ENCODE measurements at regions not wholly inside any gene's neighbourhood (a gene's known extent, or its start where the extent isn't known, plus 50 kb on each side); places are given as distances from the start of the nearest gene placed in this dataset. TPM values are rescaled to one million over a fixed set of nuclear protein-coding genes. Genes with fewer than 3 reads are reported as not detected.
"Not testable (repeated sequence)": the region's sequence is repeated elsewhere in the genome, so short reads cannot be mapped to it uniquely, and the experiment has no call there.

DNA sequence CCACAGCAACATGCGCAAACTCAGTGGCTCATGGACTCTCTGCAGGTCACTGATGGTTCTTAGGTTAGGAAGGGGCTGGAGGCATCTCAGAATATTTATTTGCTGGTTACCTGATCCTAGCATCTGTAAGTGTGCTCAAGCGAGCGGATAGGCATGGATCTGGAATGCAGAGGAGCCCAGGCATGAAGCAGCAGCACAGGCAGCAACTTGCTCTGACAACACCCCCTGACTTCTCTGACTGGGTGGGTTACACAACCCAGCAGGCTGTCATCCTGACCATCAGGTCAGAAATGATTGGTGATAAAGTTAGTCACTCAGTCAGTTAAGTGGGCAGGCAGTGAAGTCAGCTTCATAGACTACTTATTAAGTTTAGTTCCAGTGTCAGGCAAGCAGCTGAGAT lies 50.4 kb upstream of the CTSV start:
- H4K91ac ChIP-seq (replicated peaks; ENCODE audit: insufficient read length, low read length); DNase-seq (ENCODE audit: low read depth in 1 of 2, low spot score in 2 of 2); H4K8ac ChIP-seq (ENCODE audit: extremely low read depth, insufficient read depth, low read length); H2BK15ac ChIP-seq (ENCODE audit: low read length); H2BK12ac ChIP-seq (ENCODE audit: low read depth, low read length); H2BK5ac ChIP-seq (ENCODE audit: low read depth, low read length); H3K9ac ChIP-seq (replicated peaks in 1 of 4; ENCODE audit: extremely low read depth in 1 of 4, low read depth in 3 of 4, low read length in 3 of 4); H2AFZ ChIP-seq (ENCODE audit: low read length); H3K27me3 ChIP-seq (replicated peaks in 1 of 4; ENCODE audit: control insufficient read depth in 3 of 4, extremely low read depth in 1 of 4, insufficient read depth in 3 of 4, low read length in 3 of 4); H3K79me1 ChIP-seq (ENCODE audit: low read depth, low read length); H4K5ac ChIP-seq (ENCODE audit: insufficient read length, low read depth, low read length); H3K56ac ChIP-seq (replicated peaks; ENCODE audit: insufficient read length, low read depth, low read length); H3K9me3 ChIP-seq (ENCODE audit: insufficient read depth in 2 of 2, low read depth in 1 of 2, low read length in 1 of 2); H3K14ac ChIP-seq (ENCODE audit: insufficient read length); H2BK120ac ChIP-seq (replicated peaks; ENCODE audit: low read depth, low read length); H3K23me2 ChIP-seq (ENCODE audit: low read depth, low read length); H4K20me1 ChIP-seq (replicated peaks in 1 of 2; ENCODE audit: control insufficient read depth in 1 of 2, insufficient read depth in 2 of 2, low read length in 2 of 2); H2BK20ac ChIP-seq (ENCODE audit: low read length); FAIRE-seq; H2AK5ac ChIP-seq (ENCODE audit: low read depth, low read length); H3K36me3 ChIP-seq (ENCODE audit: control insufficient read depth in 2 of 4, insufficient read depth in 4 of 4, low read length in 3 of 4); H3K4ac ChIP-seq (replicated peaks; ENCODE audit: insufficient read length, low read depth, low read length); H3K4me2 ChIP-seq (ENCODE audit: insufficient read depth in 1 of 2, low read depth in 2 of 2, low read length in 2 of 2); H3K4me3 ChIP-seq (ENCODE audit: extremely low read depth in 1 of 4, insufficient read depth in 2 of 4, low read depth in 3 of 4, low read length in 4 of 4); H3K27ac ChIP-seq (ENCODE audit: low read depth, low read length); H3K18ac ChIP-seq (ENCODE audit: extremely low read depth, low read length); H3K79me2 ChIP-seq (ENCODE audit: control insufficient read depth in 1 of 2, insufficient read depth in 2 of 2, low read length in 2 of 2); H3K4me1 ChIP-seq (replicated peaks in 1 of 4; ENCODE audit: control insufficient read depth in 3 of 4, insufficient read depth in 4 of 4, low read length in 3 of 4); H3K23ac ChIP-seq (ENCODE audit: insufficient read length): not testable (repeated sequence)
- POLR2A ChIA-PET (ENCODE audit: partially characterized antibody) = interaction anchor here (1.0 to 1.4 kb wide), 2 partner anchors 11 to 18 kb away, joined by 3 to 5 read pairs; no protein-coding TSS in a partner anchor
- CTCF ChIA-PET (ENCODE audit: partially characterized antibody) = interaction anchor here (0.8 to 1.0 kb wide), 2 partner anchors 232 kb away, joined by 3 to 4 read pairs; no protein-coding TSS in a partner anchor
- WGBS, 2 experiments (ENCODE audit: extremely low coverage in 1 of 2, insufficient coverage in 1 of 2, insufficient read length in 1 of 2, insufficient replicate concordance in 2 of 2, low coverage in 1 of 2, low lambda C conversion rate in 2 of 2, missing lambda C conversion rate in 1 of 2) = 84% methylated on average over 3 of the region's 3 CpGs; no CpG with 5 or more reads in 1 of the 2 experiments

Small RNAs in the stretch of these regions (small RNA-seq; reads per million reads assigned to genes)
- not detected for gene RNU6-798P (ENCODE audit: insufficient read depth)

Measured in H1 (cell line).